Thoracic aorta (tissue), 2 donors: ENCODE measurements at regions not wholly inside any gene's neighbourhood (a gene's known extent, or its start where the extent isn't known, plus 50 kb on each side); places are given as distances from the start of the nearest gene placed in this dataset.

Experiments
- ATAC-seq: fragments of 150-250 bp; one replicate; pipeline ENCODE4 v1.8.0; 2017; ENCODE audit warnings: low read depth; ENCODE audit not compliant: insufficient number of reproducible peaks, low FRiP score
- DNase-seq: peaks from one replicate; pipeline ENCODE4 v3.0.0-alpha.2; 2020; ENCODE audit warnings: low spot score
- H3K27ac ChIP-seq, 2 donors: fragments of 200-600 bp; sonication (generic); 1 replicate in 1 of 2; 2 replicates in 1 of 2; pipeline ENCODE4 v1.5.1; 2016; ENCODE audit warnings: mild to moderate bottlenecking in 2 of 2, moderate library complexity in 2 of 2
- H3K27me3 ChIP-seq: fragments of 200-600 bp; sonication (generic); replicated peaks from 2 replicates; pipeline ENCODE4 v1.6.0; 2016; ENCODE audit warnings: mild to moderate bottlenecking; ENCODE audit not compliant: insufficient read depth
- H3K36me3 ChIP-seq: fragments of 200-600 bp; sonication (generic); one replicate; pipeline ENCODE4 v1.5.1; 2016
- H3K4me1 ChIP-seq, 2 donors: fragments of 200-600 bp; sonication (generic); 1 replicate in 1 of 2; 2 replicates in 1 of 2; pipeline versions ENCODE4 v1.5.1 to v1.6.0; 2016; ENCODE audit warnings: low read depth in 2 of 2, mild to moderate bottlenecking in 1 of 2; ENCODE audit not compliant: control insufficient read depth in 1 of 2
- H3K4me3 ChIP-seq: fragments of 200-600 bp; sonication (generic); 2 replicates; pipeline ENCODE4 v1.5.1; 2016; ENCODE audit warnings: mild to moderate bottlenecking
- H3K9me3 ChIP-seq: fragments of 200-600 bp; sonication (generic); 2 replicates; pipeline ENCODE4 v1.5.1; 2016
- TF ChIP-seq, protein P1 (sequence below): fragments of 200-600 bp; sonication (generic); IDR thresholded peaks from one replicate; pipeline ENCODE4 v1.5.1; 2019; ENCODE audit warnings: antibody characterized with exemption

DNA sequence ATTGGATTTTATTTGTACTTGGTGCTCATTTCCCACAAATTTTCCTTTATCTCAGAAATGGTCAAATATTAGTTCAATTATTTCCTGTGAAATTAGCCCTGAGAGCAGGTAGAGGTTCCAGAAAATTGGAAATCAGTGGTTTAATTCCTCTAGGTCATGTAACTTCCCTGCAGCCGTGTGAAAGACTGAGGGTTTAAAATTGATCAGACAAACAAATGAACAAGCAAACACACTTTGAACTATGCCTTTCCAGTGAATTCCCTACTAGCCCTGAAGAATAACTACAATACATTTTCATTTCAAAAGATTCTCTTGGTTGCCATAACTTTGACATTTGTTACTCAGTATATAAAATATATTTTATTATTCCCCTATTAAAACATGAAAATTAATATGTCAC is 1116.7 kb downstream of the REEP3 start:
- Histone ChIP-seq H3K4me3 (no peak overlapping the region), H3K9me3 (no peaks in the 10 kb centered on the region), H3K36me3 (no peaks in the 10 kb centered on the region), H3K4me1 (no peaks in the 10 kb centered on the region), H3K27ac (no peak overlapping the region), H3K27me3 (no peaks in the 10 kb centered on the region)
- ATAC-seq (no peak), DNase-seq (no peak)
- TF ChIP-seq, protein P1, sequence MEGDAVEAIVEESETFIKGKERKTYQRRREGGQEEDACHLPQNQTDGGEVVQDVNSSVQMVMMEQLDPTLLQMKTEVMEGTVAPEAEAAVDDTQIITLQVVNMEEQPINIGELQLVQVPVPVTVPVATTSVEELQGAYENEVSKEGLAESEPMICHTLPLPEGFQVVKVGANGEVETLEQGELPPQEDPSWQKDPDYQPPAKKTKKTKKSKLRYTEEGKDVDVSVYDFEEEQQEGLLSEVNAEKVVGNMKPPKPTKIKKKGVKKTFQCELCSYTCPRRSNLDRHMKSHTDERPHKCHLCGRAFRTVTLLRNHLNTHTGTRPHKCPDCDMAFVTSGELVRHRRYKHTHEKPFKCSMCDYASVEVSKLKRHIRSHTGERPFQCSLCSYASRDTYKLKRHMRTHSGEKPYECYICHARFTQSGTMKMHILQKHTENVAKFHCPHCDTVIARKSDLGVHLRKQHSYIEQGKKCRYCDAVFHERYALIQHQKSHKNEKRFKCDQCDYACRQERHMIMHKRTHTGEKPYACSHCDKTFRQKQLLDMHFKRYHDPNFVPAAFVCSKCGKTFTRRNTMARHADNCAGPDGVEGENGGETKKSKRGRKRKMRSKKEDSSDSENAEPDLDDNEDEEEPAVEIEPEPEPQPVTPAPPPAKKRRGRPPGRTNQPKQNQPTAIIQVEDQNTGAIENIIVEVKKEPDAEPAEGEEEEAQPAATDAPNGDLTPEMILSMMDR, result no peak

DNA sequence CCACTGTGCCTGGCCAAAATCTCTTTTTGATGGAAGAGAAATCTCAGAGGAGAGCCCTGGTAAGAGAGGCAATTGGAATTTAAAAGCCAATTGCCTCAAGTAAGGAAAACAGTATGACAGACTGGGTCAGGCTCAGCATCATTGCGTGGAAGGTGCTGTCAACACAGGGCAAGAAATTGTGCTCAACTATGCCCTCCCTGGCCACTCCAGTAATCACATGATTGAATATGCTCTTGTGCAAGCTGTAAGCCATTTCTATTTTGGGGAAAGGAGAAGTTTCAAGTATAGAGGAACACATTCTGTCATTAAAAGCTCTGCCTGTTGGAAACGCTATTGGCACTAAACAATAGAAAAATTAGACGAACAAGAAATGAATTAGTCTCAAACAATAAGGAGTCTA is 1127.7 kb downstream of the REEP3 start:
- no peaks in the 10 kb centered on the region for H3K4me1 ChIP-seq
- DNase-seq (no peak), ATAC-seq (no peak)
- no peak overlapping the region for H3K27ac ChIP-seq
- no peaks in the 10 kb centered on the region for H3K27me3 ChIP-seq
- TF ChIP-seq, protein P1, result no peak
- H3K36me3 ChIP-seq, result no peaks in the 10 kb centered on the region
- no peaks in the 10 kb centered on the region for H3K9me3 ChIP-seq
- no peak overlapping the region for H3K4me3 ChIP-seq

DNA sequence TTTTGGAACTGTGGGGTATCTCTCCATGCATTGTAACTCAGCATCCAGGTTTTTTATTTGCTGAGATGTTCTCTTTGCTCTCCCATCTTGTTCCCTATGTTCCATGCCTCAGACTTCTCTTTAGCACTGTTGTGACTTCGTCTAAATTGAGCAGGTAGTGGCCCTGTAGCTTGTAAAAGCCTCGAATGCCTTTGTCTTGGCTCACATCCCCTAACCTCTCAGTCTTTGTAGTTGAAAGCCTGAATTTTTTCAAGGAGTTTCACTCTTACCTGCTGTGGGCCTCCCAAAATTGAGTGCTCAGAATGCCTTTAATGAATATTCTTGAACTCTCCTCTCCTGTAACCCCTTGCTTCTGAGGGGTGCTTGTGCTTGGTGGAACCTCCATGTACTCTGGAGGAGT is 1137.3 kb downstream of the REEP3 start:
- no peak for DNase-seq
- Histone ChIP-seq H3K4me3 (no peak overlapping the region), H3K27me3 (no peaks in the 10 kb centered on the region), H3K4me1 (no peaks in the 10 kb centered on the region), H3K27ac (no peak overlapping the region), H3K9me3 (no peaks in the 10 kb centered on the region), H3K36me3 (no peaks in the 10 kb centered on the region)
- no peak for ATAC-seq
- TF ChIP-seq, protein P1, result no peak

DNA sequence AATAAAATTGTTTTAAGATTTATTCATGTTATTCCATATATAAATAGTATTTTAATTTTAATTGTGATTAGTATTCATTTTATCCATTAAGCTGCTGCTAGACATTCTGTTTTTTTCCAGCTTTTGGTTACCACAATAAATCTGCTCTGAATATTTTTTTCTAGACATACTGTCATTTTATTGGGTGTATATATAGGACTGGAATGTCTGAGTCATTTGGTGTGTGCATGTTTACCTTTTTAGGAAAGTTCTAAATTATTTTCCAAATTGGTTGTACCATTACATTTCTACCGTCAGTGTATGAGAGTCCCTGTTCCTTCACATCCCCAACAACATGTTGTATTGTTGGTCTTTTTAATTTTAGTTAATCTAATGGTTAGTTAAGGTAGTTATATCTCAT is 1138.1 kb downstream of the REEP3 start:
- no peaks in the 10 kb centered on the region for H3K36me3 ChIP-seq
- no peak overlapping the region for H3K27ac ChIP-seq
- H3K4me1 ChIP-seq, result no peaks in the 10 kb centered on the region
- H3K4me3 ChIP-seq, result no peak overlapping the region
- TF ChIP-seq, protein P1, result no peak
- no peak for DNase-seq
- no peak for ATAC-seq
- no peaks in the 10 kb centered on the region for H3K9me3 ChIP-seq
- H3K27me3 ChIP-seq, result no peaks in the 10 kb centered on the region

DNA sequence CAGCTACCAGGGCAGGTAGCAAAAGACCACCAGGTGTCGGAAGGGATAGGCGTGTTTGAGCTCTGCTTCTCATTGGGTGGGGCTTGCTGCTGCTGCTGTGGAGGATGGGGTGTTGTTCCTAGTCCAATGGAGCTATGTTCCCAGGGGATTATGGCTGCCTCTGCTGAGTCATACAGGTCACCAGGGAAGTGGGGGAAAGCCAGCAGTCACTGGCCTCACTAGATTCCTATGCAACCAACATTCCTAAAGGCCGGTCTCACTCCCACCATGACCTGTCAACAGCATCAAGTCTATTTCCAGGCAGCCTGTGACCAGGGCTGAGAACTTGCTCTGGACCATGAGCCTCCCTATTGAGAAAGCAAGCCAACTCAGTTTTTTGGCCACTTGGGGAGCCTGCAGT is 1160.8 kb downstream of the REEP3 start:
- Histone ChIP-seq H3K27ac (no peak overlapping the region), H3K9me3 (peaks cover 4% of the 10 kb centered on the region), H3K36me3 (no peaks in the 10 kb centered on the region), H3K4me3 (no peak overlapping the region), H3K4me1 (no peaks in the 10 kb centered on the region), H3K27me3 (no peaks in the 10 kb centered on the region)
- TF ChIP-seq, protein P1, result no peak
- ATAC-seq, result no peak
- DNase-seq, result no peak
